ENCODE measurements at regions not wholly inside any gene's neighbourhood (a gene's known extent, or its start where the extent isn't known, plus 50 kb on each side); places are given as distances from the start of the nearest gene placed in this dataset.

- H3K9me3 Mint-ChIP-seq: no peaks in the 10 kb centered on the region
- POLR2A ChIA-PET: no interaction called here
- DNase-seq (ENCODE audit: low spot score): no peak
- H3K36me3 Mint-ChIP-seq: no peaks in the 10 kb centered on the region
- no peak overlapping the region for H3K4me3 Mint-ChIP-seq
- no peak for ATAC-seq
- H3K27ac Mint-ChIP-seq: no peak overlapping the region
- TF ChIP-seq FOXJ3 (CRISPR knock-in tag; IDR thresholded peaks at IDR 0.05; ENCODE audit: borderline replicate concordance): no peak
- no peak for TF ChIP-seq ZNF219 (CRISPR knock-in tag; IDR thresholded peaks at IDR 0.05; ENCODE audit: borderline replicate concordance)
- TF ChIP-seq NFE2L1 (CRISPR knock-in tag; IDR thresholded peaks at IDR 0.05): no peak
- no peak for TF ChIP-seq ZNF138 (CRISPR knock-in tag; conservative IDR thresholded peaks at IDR 0.05)
- TF ChIP-seq, protein P1, sequence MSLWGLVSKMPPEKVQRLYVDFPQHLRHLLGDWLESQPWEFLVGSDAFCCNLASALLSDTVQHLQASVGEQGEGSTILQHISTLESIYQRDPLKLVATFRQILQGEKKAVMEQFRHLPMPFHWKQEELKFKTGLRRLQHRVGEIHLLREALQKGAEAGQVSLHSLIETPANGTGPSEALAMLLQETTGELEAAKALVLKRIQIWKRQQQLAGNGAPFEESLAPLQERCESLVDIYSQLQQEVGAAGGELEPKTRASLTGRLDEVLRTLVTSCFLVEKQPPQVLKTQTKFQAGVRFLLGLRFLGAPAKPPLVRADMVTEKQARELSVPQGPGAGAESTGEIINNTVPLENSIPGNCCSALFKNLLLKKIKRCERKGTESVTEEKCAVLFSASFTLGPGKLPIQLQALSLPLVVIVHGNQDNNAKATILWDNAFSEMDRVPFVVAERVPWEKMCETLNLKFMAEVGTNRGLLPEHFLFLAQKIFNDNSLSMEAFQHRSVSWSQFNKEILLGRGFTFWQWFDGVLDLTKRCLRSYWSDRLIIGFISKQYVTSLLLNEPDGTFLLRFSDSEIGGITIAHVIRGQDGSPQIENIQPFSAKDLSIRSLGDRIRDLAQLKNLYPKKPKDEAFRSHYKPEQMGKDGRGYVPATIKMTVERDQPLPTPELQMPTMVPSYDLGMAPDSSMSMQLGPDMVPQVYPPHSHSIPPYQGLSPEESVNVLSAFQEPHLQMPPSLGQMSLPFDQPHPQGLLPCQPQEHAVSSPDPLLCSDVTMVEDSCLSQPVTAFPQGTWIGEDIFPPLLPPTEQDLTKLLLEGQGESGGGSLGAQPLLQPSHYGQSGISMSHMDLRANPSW (CRISPR knock-in tag; conservative IDR thresholded peaks at IDR 0.05; ENCODE audit: low read depth): no peak
- no peak for TF ChIP-seq ZNF396 (CRISPR knock-in tag; IDR thresholded peaks at IDR 0.05; ENCODE audit: borderline replicate concordance)
- TF ChIP-seq, protein P2, sequence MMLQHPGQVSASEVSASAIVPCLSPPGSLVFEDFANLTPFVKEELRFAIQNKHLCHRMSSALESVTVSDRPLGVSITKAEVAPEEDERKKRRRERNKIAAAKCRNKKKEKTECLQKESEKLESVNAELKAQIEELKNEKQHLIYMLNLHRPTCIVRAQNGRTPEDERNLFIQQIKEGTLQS (CRISPR knock-in tag; conservative IDR thresholded peaks at IDR 0.05): no peak
- H3K4me1 Mint-ChIP-seq: peaks cover 27% of the 10 kb centered on the region
- CTCF ChIA-PET: no interaction called here
- H3K27me3 Mint-ChIP-seq (ENCODE audit: low read depth): no peaks in the 10 kb centered on the region
These were observed 149.9 kb downstream of the CHRM3 start for GRCh38 chr1:239536165-239536849.

- peaks cover 27% of the 10 kb centered on the region for H3K4me1 Mint-ChIP-seq
- ATAC-seq (no peak), DNase-seq (ENCODE audit: low spot score) (no peak)
- no peak overlapping the region for H3K27ac Mint-ChIP-seq
- H3K36me3 Mint-ChIP-seq: no peaks in the 10 kb centered on the region
- H3K27me3 Mint-ChIP-seq (ENCODE audit: low read depth): no peaks in the 10 kb centered on the region
- no peak for TF ChIP-seq NFE2L1 (CRISPR knock-in tag; IDR thresholded peaks at IDR 0.05)
- TF ChIP-seq E2F5 (CRISPR knock-in tag; IDR thresholded peaks at IDR 0.05): no peak
- TF ChIP-seq ZNF423 (CRISPR knock-in tag; IDR thresholded peaks at IDR 0.05): no peak
- TF ChIP-seq, protein P3, sequence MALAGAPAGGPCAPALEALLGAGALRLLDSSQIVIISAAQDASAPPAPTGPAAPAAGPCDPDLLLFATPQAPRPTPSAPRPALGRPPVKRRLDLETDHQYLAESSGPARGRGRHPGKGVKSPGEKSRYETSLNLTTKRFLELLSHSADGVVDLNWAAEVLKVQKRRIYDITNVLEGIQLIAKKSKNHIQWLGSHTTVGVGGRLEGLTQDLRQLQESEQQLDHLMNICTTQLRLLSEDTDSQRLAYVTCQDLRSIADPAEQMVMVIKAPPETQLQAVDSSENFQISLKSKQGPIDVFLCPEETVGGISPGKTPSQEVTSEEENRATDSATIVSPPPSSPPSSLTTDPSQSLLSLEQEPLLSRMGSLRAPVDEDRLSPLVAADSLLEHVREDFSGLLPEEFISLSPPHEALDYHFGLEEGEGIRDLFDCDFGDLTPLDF (CRISPR knock-in tag; IDR thresholded peaks at IDR 0.05): no peak
- TF ChIP-seq CBFB (CRISPR knock-in tag; IDR thresholded peaks at IDR 0.05; ENCODE audit: low read depth): no peak
- TF ChIP-seq SMAD4 (CRISPR knock-in tag; IDR thresholded peaks at IDR 0.05): no peak
- no peak for TF ChIP-seq ATF1 (CRISPR knock-in tag; IDR thresholded peaks at IDR 0.05)
- no peak for TF ChIP-seq SMAD3 (CRISPR knock-in tag; IDR thresholded peaks at IDR 0.05; ENCODE audit: borderline replicate concordance)
- TF ChIP-seq FOXP1 (CRISPR knock-in tag; IDR thresholded peaks at IDR 0.05; ENCODE audit: borderline replicate concordance): no peak
- no peak for TF ChIP-seq CREM (CRISPR knock-in tag; IDR thresholded peaks at IDR 0.05)
- TF ChIP-seq OVOL2 (CRISPR knock-in tag; IDR thresholded peaks at IDR 0.05; ENCODE audit: borderline replicate concordance): no peak
- no peak for TF ChIP-seq PRRX2 (CRISPR knock-in tag; IDR thresholded peaks at IDR 0.05)
- TF ChIP-seq IRF2 (CRISPR knock-in tag; IDR thresholded peaks at IDR 0.05; ENCODE audit: borderline replicate concordance, low read depth): no peak
- TF ChIP-seq, protein P4, sequence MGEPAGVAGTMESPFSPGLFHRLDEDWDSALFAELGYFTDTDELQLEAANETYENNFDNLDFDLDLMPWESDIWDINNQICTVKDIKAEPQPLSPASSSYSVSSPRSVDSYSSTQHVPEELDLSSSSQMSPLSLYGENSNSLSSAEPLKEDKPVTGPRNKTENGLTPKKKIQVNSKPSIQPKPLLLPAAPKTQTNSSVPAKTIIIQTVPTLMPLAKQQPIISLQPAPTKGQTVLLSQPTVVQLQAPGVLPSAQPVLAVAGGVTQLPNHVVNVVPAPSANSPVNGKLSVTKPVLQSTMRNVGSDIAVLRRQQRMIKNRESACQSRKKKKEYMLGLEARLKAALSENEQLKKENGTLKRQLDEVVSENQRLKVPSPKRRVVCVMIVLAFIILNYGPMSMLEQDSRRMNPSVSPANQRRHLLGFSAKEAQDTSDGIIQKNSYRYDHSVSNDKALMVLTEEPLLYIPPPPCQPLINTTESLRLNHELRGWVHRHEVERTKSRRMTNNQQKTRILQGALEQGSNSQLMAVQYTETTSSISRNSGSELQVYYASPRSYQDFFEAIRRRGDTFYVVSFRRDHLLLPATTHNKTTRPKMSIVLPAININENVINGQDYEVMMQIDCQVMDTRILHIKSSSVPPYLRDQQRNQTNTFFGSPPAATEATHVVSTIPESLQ (CRISPR knock-in tag; IDR thresholded peaks at IDR 0.05): no peak
- TF ChIP-seq NR1H2 (CRISPR knock-in tag; IDR thresholded peaks at IDR 0.05): no peak
- TF ChIP-seq TCF7 (CRISPR knock-in tag; IDR thresholded peaks at IDR 0.05; ENCODE audit: low read depth): no peak
- TF ChIP-seq, protein P5, sequence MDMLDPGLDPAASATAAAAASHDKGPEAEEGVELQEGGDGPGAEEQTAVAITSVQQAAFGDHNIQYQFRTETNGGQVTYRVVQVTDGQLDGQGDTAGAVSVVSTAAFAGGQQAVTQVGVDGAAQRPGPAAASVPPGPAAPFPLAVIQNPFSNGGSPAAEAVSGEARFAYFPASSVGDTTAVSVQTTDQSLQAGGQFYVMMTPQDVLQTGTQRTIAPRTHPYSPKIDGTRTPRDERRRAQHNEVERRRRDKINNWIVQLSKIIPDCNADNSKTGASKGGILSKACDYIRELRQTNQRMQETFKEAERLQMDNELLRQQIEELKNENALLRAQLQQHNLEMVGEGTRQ (CRISPR knock-in tag; IDR thresholded peaks at IDR 0.05): no peak
- no peak for TF ChIP-seq SOX15 (CRISPR knock-in tag; IDR thresholded peaks at IDR 0.05)
- no peak for TF ChIP-seq FOXP4 (CRISPR knock-in tag; IDR thresholded peaks at IDR 0.05)
- CTCF ChIA-PET: no interaction called here
- POLR2A ChIA-PET: no interaction called here
- H3K9me3 Mint-ChIP-seq: peaks cover 2% of the 10 kb centered on the region
- H3K4me3 Mint-ChIP-seq: no peak overlapping the region
These were observed 151.4 kb downstream of the CHRM3 start for GRCh38 chr1:239537795-239538194.

Measured in WTC11 (cell line).